ENCODE measurements at regions not wholly inside any gene's neighbourhood (a gene's known extent, or its start where the extent isn't known, plus 50 kb on each side); places are given as distances from the start of the nearest gene placed in this dataset.

DNA sequence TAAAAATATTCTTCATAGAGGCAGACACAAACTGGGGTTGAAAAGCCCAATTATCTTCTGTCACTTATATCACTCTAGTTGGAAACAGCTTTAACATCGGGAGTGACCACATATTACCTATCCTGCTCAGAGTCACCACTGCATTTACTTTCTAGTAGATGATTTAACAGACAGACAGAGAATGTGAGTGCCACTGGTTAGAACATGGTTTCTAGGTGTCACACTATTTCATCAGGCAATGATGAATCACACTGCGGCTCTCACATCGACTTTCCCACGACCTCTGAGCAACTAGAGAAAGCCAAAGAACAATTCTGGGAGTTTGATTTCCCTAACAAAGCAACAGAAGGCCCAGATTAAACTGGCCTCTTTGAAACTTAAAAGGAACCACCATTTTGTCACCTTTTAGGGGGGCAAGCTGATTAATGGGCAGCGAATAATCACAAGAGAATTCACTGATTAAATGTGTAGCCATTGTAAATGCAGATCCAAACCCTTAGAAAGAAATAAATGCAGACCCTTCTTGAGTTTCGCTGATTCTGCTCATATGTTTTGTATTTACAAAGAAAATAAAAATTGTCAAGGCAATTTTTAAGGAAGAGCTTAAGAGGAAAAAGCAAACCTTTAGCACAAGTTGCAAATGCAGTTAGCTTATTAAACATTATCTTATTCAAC lies 112.6 kb upstream of the KBTBD8 start:
- DNase-seq (ENCODE audit: low spot score) = no peak
- Histone ChIP-seq H3K27ac (no peak overlapping the region), H3K4me3 (no peak overlapping the region)
- TF ChIP-seq, protein P1, sequence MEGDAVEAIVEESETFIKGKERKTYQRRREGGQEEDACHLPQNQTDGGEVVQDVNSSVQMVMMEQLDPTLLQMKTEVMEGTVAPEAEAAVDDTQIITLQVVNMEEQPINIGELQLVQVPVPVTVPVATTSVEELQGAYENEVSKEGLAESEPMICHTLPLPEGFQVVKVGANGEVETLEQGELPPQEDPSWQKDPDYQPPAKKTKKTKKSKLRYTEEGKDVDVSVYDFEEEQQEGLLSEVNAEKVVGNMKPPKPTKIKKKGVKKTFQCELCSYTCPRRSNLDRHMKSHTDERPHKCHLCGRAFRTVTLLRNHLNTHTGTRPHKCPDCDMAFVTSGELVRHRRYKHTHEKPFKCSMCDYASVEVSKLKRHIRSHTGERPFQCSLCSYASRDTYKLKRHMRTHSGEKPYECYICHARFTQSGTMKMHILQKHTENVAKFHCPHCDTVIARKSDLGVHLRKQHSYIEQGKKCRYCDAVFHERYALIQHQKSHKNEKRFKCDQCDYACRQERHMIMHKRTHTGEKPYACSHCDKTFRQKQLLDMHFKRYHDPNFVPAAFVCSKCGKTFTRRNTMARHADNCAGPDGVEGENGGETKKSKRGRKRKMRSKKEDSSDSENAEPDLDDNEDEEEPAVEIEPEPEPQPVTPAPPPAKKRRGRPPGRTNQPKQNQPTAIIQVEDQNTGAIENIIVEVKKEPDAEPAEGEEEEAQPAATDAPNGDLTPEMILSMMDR (IDR thresholded peaks at IDR 0.05) = no peak

DNA sequence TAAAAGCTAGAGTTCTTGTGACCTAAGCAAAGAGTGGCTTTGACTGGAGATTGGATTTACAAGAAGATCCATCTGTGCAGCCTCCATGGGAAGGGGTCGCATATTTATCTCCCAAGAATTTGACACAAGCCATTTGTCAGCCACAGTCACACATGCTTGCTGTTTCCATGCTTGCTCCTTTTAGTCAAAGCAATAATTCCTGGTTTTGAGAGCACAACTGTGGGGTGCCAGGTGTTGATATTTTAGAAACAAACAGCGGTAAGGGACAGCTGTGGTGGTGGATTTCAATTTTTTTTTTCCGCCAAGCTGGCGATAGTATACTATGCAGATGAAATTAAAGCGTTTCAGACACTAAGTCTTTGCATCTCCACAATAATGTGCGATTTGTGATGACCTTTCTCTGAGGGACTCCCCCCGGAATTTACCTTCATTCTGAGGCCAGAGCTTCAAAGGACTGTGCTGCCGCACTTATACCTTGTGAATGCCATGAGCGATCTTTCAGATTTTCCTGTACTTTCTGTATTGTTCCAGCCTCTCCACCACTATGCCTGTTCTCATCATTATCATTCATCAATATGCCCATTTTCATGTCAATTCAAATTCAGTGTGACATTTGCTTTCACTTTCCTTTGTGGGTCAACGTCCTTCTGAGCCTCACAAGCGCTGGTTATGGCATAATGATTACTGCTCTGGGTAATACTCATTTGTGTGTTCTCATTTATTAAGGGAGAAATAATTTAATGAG lies 108.2 kb upstream of the KBTBD8 start:
- TF ChIP-seq, protein P1 (IDR thresholded peaks at IDR 0.05) = no peak
- Histone ChIP-seq H3K4me3 (no peak overlapping the region), H3K27ac (no peak overlapping the region)
- DNase-seq (ENCODE audit: low spot score) = no peak

DNA sequence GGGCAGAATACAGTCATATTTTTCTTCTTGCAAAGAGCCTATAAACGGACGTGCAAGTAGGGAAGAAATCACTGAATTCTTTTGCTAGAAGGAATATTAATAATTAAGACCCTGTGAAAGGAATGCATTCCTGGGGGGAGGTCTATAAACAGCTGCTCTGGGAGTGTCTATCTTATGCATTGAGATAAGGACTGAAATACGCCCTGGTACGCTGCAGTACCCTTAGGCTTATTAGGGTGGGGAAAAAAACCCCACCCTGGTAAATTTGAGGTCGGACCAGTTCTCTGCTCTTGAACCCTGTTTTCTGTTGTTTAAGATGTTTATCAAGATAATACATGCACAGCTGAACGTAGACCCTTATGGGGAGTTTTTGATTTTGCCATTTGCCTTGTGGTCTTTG lies 100.0 kb upstream of the KBTBD8 start:
- no peak for DNase-seq (ENCODE audit: low spot score)
- TF ChIP-seq, protein P1 (IDR thresholded peaks at IDR 0.05) = no peak
- Histone ChIP-seq H3K4me3 (no peak overlapping the region), H3K27ac (no peak overlapping the region)

DNA sequence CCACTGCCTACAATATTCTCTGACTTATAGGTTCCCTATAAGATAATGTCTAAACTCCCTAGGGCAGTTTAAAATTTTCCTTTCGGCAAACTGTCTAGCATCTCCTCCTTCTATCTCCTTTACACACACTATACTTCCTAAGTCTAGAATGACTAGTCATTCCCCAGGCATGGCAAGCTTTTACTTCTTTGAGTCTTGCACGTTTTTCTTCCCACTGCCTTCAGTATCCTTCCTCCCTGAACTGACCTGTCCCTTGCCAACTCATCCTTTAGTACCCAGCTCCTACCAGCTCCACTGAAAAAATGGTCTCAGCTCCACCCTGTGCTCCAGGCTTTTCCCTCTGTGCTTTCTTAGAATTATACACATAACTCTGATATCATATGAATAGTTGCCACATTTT lies 93.8 kb upstream of the KBTBD8 start:
- no peak for DNase-seq (ENCODE audit: low spot score)
- Histone ChIP-seq H3K4me3 (no peak overlapping the region), H3K27ac (no peak overlapping the region)
- TF ChIP-seq, protein P1 (IDR thresholded peaks at IDR 0.05) = no peak

DNA sequence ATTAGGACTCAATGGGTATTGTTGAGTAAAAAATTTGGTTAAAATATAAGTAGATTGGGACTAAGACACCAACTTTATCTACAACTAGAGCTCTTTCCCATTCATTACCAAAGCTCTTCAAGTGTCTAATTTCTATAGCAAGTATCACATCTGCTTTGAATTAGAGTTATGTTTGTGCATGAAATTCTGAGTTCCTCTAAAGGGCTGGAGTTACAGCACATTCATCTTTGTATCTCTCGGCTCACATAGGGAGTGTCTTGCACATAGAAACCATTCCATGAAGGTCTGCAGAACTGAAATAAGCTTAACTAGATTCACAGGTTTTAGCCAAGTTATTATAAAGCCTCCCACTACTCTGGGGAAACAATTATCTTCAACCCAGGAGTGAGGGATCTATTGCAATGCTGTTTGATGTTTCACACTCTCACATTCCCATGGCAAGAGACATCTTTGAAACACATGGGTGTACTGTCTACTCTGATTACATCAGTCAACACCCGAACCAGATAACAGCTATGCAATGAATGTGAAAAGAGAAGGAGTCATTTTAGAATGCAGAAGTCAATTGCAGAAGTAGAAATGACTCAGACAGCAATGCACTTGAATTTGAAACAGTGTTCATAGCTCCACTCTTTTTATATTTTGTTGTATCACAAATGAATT lies 93.1 kb upstream of the KBTBD8 start:
- TF ChIP-seq, protein P1 (IDR thresholded peaks at IDR 0.05) = no peak
- no peak overlapping the region for H3K4me3 ChIP-seq
- no peak overlapping the region for H3K27ac ChIP-seq
- DNase-seq (ENCODE audit: low spot score) = no peak

DNA sequence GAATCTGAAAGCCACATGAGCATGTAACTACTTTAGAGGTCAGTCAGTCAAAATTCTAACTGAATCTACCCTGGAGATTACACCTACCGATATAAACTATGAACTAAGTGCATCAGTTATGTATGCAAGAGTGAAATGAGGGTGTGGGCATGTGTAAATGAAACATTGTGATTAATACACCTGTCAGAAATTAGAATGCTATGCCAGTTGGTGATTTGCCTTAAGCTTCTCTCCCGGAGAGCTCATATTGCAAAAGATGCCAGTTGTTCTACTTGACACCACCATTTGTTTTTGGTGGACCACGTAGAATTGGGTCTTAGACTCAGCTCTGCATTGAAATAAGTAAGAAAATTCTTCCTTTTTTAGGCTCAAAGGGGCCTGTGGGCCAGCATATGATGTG lies 91.0 kb upstream of the KBTBD8 start:
- DNase-seq (ENCODE audit: low spot score) = no peak
- H3K27ac ChIP-seq = no peak overlapping the region

More for the DNA sequence above, 91.0 kb upstream of the KBTBD8 start:
- TF ChIP-seq, protein P1 (IDR thresholded peaks at IDR 0.05) = no peak
- H3K4me3 ChIP-seq = no peak overlapping the region
